ENCODE measurements at regions not wholly inside any gene's neighbourhood (a gene's known extent, or its start where the extent isn't known, plus 50 kb on each side); places are given as distances from the start of the nearest gene placed in this dataset.

- TF ChIP-seq CTCF (IDR thresholded peaks at IDR 0.05) (no peak), TCF7 (CRISPR knock-in tag; IDR thresholded peaks at IDR 0.05; ENCODE audit: low read depth) (no peak), ZMAT4 (CRISPR knock-in tag; IDR thresholded peaks at IDR 0.05) (no peak), OVOL2 (CRISPR knock-in tag; IDR thresholded peaks at IDR 0.05; ENCODE audit: borderline replicate concordance) (no peak), ZNF532 (CRISPR knock-in tag; IDR thresholded peaks at IDR 0.05; ENCODE audit: borderline replicate concordance) (no peak), CREM (CRISPR knock-in tag; IDR thresholded peaks at IDR 0.05) (no peak), SP1 (CRISPR knock-in tag; conservative IDR thresholded peaks at IDR 0.05) (no peak), FOXJ3 (CRISPR knock-in tag; IDR thresholded peaks at IDR 0.05; ENCODE audit: borderline replicate concordance) (no peak), NR2C2 (CRISPR knock-in tag; IDR thresholded peaks at IDR 0.05) (no peak), USF2 (CRISPR knock-in tag; IDR thresholded peaks at IDR 0.05) (no peak), ATF3 (CRISPR knock-in tag; conservative IDR thresholded peaks at IDR 0.05) (no peak)
These were observed 212.6 kb upstream of the EXOC2 start for GRCh38 chr6:905556-905955.
